Inferior parietal cortex (tissue), 1 donor: ENCODE measurements at regions not wholly inside any gene's neighbourhood (a gene's known extent, or its start where the extent isn't known, plus 50 kb on each side); places are given as distances from the start of the nearest gene placed in this dataset.

Experiments
- DNase-seq: peaks from one replicate; pipeline ENCODE4 v3.0.0-alpha.2; 2016; ENCODE audit errors: extremely low spot score

GRCh38 chr15:69576948-69577351 lies 124.3 kb downstream of the RPLP1 start:
- no peak for DNase-seq

GRCh38 chr15:69577397-69577796 lies 124.8 kb downstream of the RPLP1 start:
- no peak for DNase-seq

- no peak for DNase-seq
Observed at GRCh38 chr15:69578252-69578651, 125.6 kb downstream of the RPLP1 start.

- no peak for DNase-seq
Observed at GRCh38 chr15:69578787-69579583, 126.4 kb downstream of the RPLP1 start.

- DNase-seq: no peak
Observed at GRCh38 chr15:69579950-69580618, 127.5 kb downstream of the RPLP1 start.

GRCh38 chr15:69583626-69584025 lies 131.0 kb downstream of the RPLP1 start:
- DNase-seq: no peak

GRCh38 chr15:69585937-69586336 lies 133.3 kb downstream of the RPLP1 start:
- no peak for DNase-seq

- DNase-seq: no peak
Observed at GRCh38 chr15:69586721-69587120, 134.1 kb downstream of the RPLP1 start.

- DNase-seq: no peak
Observed at GRCh38 chr15:69587723-69588426, 135.3 kb downstream of the RPLP1 start.

- DNase-seq: no peak
Observed at GRCh38 chr15:69590201-69590710, 137.6 kb downstream of the RPLP1 start.

GRCh38 chr15:69590932-69591524 lies 138.4 kb downstream of the RPLP1 start:
- no peak for DNase-seq

GRCh38 chr15:69591905-69592508 lies 139.4 kb downstream of the RPLP1 start:
- no peak for DNase-seq

GRCh38 chr15:69592954-69593353 lies 140.3 kb downstream of the RPLP1 start:
- DNase-seq: no peak

GRCh38 chr15:69593488-69593887 lies 140.9 kb downstream of the RPLP1 start:
- DNase-seq: no peak

GRCh38 chr15:69593981-69594966 lies 141.7 kb downstream of the RPLP1 start:
- DNase-seq: no peak

- no peak for DNase-seq
Observed at GRCh38 chr15:69595009-69595791, 142.6 kb downstream of the RPLP1 start.

GRCh38 chr15:69597061-69597592 lies 144.5 kb downstream of the RPLP1 start:
- DNase-seq: no peak

GRCh38 chr15:69599271-69599670 lies 146.7 kb downstream of the RPLP1 start:
- DNase-seq: no peak

- DNase-seq: no peak
Observed at GRCh38 chr15:69600556-69601085, 148.0 kb downstream of the RPLP1 start.
